ENCODE measurements at regions not wholly inside any gene's neighbourhood (a gene's known extent, or its start where the extent isn't known, plus 50 kb on each side); places are given as distances from the start of the nearest gene placed in this dataset.

- TF ChIP-seq POLR2A (IDR thresholded peaks at IDR 0.05) (no peak), CTCF (IDR thresholded peaks at IDR 0.05) (no peak)
Observed at GRCh38 chr16:7270823-7271222, 61.8 kb upstream of the RBFOX1 start.

Measured in transverse colon (tissue), 3 donors.